ENCODE measurements at regions not wholly inside any gene's neighbourhood (a gene's known extent, or its start where the extent isn't known, plus 50 kb on each side); places are given as distances from the start of the nearest gene placed in this dataset.

DNA sequence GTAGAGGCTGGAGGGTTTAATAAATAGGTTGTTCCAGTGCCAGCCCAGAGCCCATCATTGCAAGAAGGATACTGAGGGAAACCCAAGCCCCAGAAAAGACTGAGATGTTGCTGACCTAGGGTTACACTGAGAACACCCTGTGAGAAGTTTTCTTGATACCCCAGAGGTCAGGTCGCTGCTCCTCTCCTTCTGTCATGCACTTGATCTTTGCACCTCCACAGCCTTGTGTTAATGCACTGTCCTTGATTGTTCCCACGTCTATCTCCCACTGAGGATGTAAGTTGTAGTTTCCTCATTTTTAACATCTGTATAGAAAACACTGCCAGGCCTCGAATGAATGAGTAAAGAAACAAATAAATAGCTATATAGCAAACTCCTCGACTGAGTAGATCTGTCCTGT lies 195.3 kb upstream of the AHR start:
- TF ChIP-seq, protein P1, sequence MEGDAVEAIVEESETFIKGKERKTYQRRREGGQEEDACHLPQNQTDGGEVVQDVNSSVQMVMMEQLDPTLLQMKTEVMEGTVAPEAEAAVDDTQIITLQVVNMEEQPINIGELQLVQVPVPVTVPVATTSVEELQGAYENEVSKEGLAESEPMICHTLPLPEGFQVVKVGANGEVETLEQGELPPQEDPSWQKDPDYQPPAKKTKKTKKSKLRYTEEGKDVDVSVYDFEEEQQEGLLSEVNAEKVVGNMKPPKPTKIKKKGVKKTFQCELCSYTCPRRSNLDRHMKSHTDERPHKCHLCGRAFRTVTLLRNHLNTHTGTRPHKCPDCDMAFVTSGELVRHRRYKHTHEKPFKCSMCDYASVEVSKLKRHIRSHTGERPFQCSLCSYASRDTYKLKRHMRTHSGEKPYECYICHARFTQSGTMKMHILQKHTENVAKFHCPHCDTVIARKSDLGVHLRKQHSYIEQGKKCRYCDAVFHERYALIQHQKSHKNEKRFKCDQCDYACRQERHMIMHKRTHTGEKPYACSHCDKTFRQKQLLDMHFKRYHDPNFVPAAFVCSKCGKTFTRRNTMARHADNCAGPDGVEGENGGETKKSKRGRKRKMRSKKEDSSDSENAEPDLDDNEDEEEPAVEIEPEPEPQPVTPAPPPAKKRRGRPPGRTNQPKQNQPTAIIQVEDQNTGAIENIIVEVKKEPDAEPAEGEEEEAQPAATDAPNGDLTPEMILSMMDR (IDR thresholded peaks at IDR 0.05; ENCODE audit: insufficient read depth, low read length, poor library complexity, severe bottlenecking): no peak
- TF ChIP-seq EZH2phosphoT487 (conservative IDR thresholded peaks at IDR 0.05; ENCODE audit: low read length): no peak
- Histone ChIP-seq H3K4me2 (ENCODE audit: low read depth, low read length, poor library complexity, severe bottlenecking) (no peak overlapping the region), H3F3A (ENCODE audit: insufficient read depth) (no peaks in the 10 kb centered on the region), H3K36me3 (ENCODE audit: low read length) (no peaks in the 10 kb centered on the region), H3K9ac (ENCODE audit: low read length) (no peak overlapping the region), H3K27me3 (ENCODE audit: low read length) (no peaks in the 10 kb centered on the region), H3K4me3 (ENCODE audit: insufficient read depth, low read length, poor library complexity, severe bottlenecking) (no peak overlapping the region), H3K27ac (ENCODE audit: low read depth, low read length) (no peak overlapping the region), H2AFZ (ENCODE audit: low read depth, low read length, severe bottlenecking) (no peak overlapping the region), H3K79me2 (ENCODE audit: insufficient read depth, low read length) (no peaks in the 10 kb centered on the region), H3K9me2 (replicated peaks; ENCODE audit: insufficient read depth, low read length) (0 out of 2 replicates have a peak, but pooled peaks cover 3% of the 10 kb centered on the region), H3K9me3 (ENCODE audit: insufficient read depth, low read length) (peaks cover 10% of the 10 kb centered on the region; the same call in 1 of the 2 replicates), H4K20me1 (ENCODE audit: low read depth, low read length) (no peaks in the 10 kb centered on the region)

GRCh38 chr7:17103984-17104383 lies 194.5 kb upstream of the AHR start:
- Histone ChIP-seq H3K36me3 (ENCODE audit: low read length) (no peaks in the 10 kb centered on the region), H4K20me1 (ENCODE audit: low read depth, low read length) (no peaks in the 10 kb centered on the region), H3K27me3 (ENCODE audit: low read length) (no peaks in the 10 kb centered on the region), H3K27ac (ENCODE audit: low read depth, low read length) (no peak overlapping the region), H2AFZ (ENCODE audit: low read depth, low read length, severe bottlenecking) (no peak overlapping the region), H3F3A (ENCODE audit: insufficient read depth) (no peaks in the 10 kb centered on the region), H3K9ac (ENCODE audit: low read length) (no peak overlapping the region), H3K9me2 (replicated peaks; ENCODE audit: insufficient read depth, low read length) (0 out of 2 replicates have a peak, but pooled peaks cover 3% of the 10 kb centered on the region), H3K9me3 (ENCODE audit: insufficient read depth, low read length) (peaks cover 10% of the 10 kb centered on the region; the same call in 1 of the 2 replicates), H3K4me3 (ENCODE audit: insufficient read depth, low read length, poor library complexity, severe bottlenecking) (no peak overlapping the region), H3K4me2 (ENCODE audit: low read depth, low read length, poor library complexity, severe bottlenecking) (no peak overlapping the region), H3K79me2 (ENCODE audit: insufficient read depth, low read length) (no peaks in the 10 kb centered on the region)
- TF ChIP-seq EZH2phosphoT487 (conservative IDR thresholded peaks at IDR 0.05; ENCODE audit: low read length): no peak
- TF ChIP-seq, protein P1 (IDR thresholded peaks at IDR 0.05; ENCODE audit: insufficient read depth, low read length, poor library complexity, severe bottlenecking): no peak

DNA sequence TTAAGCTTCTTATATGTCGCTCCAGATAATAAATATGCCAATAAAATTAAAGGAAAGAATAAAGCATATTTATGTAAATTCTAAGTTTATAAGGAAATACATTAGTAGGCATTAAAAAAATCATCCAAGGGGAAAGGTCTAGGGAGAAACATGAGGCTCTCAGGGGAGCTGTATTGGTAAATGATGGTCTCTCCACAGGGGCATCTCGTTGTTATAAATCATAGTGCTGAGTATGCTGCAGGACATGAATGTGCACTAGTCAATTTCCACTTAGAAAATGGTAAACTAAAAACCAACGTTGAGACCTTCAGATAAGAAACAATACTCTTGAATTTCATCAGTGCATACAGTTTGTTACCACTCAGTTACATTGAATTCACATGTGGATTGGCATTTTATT lies 194.0 kb upstream of the AHR start:
- no peaks in the 10 kb centered on the region for H3F3A ChIP-seq (ENCODE audit: insufficient read depth)
- H3K36me3 ChIP-seq (ENCODE audit: low read length): no peaks in the 10 kb centered on the region
- H3K9me2 ChIP-seq (replicated peaks; ENCODE audit: insufficient read depth, low read length): 0 out of 2 replicates have a peak, but pooled peaks cover 3% of the 10 kb centered on the region
- H3K4me3 ChIP-seq (ENCODE audit: insufficient read depth, low read length, poor library complexity, severe bottlenecking): no peak overlapping the region
- no peak overlapping the region for H3K4me2 ChIP-seq (ENCODE audit: low read depth, low read length, poor library complexity, severe bottlenecking)
- H4K20me1 ChIP-seq (ENCODE audit: low read depth, low read length): no peaks in the 10 kb centered on the region
- TF ChIP-seq, protein P1 (IDR thresholded peaks at IDR 0.05; ENCODE audit: insufficient read depth, low read length, poor library complexity, severe bottlenecking): no peak
- TF ChIP-seq EZH2phosphoT487 (conservative IDR thresholded peaks at IDR 0.05; ENCODE audit: low read length): no peak
- no peaks in the 10 kb centered on the region for H3K27me3 ChIP-seq (ENCODE audit: low read length)
- H3K79me2 ChIP-seq (ENCODE audit: insufficient read depth, low read length): no peaks in the 10 kb centered on the region
- H2AFZ ChIP-seq (ENCODE audit: low read depth, low read length, severe bottlenecking): no peak overlapping the region
- H3K9ac ChIP-seq (ENCODE audit: low read length): no peak overlapping the region
- H3K27ac ChIP-seq (ENCODE audit: low read depth, low read length): no peak overlapping the region
- H3K9me3 ChIP-seq (ENCODE audit: insufficient read depth, low read length): peaks cover 10% of the 10 kb centered on the region; the same call in 1 of the 2 replicates
